GM23338 (cell line): ENCODE measurements at regions not wholly inside any gene's neighbourhood (a gene's known extent, or its start where the extent isn't known, plus 50 kb on each side); places are given as distances from the start of the nearest gene placed in this dataset.

Experiments
- EZH2 ChIP-seq: fragments of 200-600 bp; sonication (generic); IDR thresholded peaks from one replicate; pipeline ENCODE4 v1.8.0; 2017; ENCODE audit warnings: antibody characterized with exemption, mild to moderate bottlenecking, low read depth; ENCODE audit not compliant: unreplicated experiment
- TF ChIP-seq, protein P1 (sequence below), 2 experiments: fragments of 200-600 bp in 1 of 2; sonication (generic) in 1 of 2; conservative IDR thresholded peaks; 2 replicates each; pipeline versions ENCODE4 v1.5.1 to v1.6.1; 2016 to 2017; ENCODE audit warnings: antibody characterized with exemption in 2 of 2, low read depth in 2 of 2, mild to moderate bottlenecking in 2 of 2, moderate library complexity in 1 of 2

- TF ChIP-seq, protein P1, sequence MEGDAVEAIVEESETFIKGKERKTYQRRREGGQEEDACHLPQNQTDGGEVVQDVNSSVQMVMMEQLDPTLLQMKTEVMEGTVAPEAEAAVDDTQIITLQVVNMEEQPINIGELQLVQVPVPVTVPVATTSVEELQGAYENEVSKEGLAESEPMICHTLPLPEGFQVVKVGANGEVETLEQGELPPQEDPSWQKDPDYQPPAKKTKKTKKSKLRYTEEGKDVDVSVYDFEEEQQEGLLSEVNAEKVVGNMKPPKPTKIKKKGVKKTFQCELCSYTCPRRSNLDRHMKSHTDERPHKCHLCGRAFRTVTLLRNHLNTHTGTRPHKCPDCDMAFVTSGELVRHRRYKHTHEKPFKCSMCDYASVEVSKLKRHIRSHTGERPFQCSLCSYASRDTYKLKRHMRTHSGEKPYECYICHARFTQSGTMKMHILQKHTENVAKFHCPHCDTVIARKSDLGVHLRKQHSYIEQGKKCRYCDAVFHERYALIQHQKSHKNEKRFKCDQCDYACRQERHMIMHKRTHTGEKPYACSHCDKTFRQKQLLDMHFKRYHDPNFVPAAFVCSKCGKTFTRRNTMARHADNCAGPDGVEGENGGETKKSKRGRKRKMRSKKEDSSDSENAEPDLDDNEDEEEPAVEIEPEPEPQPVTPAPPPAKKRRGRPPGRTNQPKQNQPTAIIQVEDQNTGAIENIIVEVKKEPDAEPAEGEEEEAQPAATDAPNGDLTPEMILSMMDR (conservative IDR thresholded peaks at IDR 0.05; ENCODE audit: low read depth in 2 of 2), result no peak
- TF ChIP-seq EZH2, result no peak
Observed at GRCh38 chr7:47657126-47657525, 75.2 kb upstream of the TNS3 start.
